ENCODE measurements at regions not wholly inside any gene's neighbourhood (a gene's known extent, or its start where the extent isn't known, plus 50 kb on each side); places are given as distances from the start of the nearest gene placed in this dataset.
"Not testable (repeated sequence)": the region's sequence is repeated elsewhere in the genome, so short reads cannot be mapped to it uniquely, and the experiment has no call there.

DNA sequence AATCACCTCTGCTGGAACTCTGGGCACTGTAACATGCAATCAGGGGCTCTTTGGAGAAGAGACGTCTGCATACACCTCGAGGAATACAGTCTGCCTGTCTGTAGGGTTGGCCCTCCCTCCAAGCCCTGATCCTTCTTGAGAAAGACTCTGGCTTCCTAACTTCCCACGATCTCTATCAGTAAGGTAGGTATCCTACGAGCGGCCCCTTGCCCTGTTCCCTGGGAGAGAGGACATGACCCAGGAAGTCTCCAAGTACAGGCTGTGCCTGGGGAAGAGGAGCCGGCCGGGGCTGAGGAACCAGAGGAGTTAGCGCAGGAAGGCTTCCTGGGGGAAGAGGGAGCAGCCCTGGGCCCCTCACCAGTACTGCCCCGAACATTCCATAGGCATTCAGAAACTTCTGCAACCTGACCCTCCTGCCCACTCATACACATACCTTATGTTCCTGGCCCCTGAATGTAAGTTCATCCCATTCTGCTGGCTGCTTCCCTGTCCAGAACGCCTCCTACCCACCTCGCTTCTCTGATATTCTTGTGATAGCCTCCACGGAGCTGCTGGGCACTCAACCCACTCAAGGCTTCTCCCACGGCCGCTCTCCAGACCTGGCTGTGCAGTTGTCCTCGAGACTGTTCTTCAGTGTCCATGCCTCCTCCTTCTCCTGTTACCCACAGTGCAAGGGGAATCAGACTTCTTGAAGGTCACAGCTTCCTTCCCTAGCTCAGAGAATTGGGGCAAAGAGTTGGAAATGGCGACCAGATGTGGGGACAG is 116.1 kb downstream of the CYP26B1 start:
- DNase-seq (ENCODE audit: low spot score): peak; percentile 3

- DNase-seq (ENCODE audit: low spot score): no peak
These were observed 118.7 kb downstream of the CYP26B1 start for GRCh38 chr2:72028996-72029395.

DNA sequence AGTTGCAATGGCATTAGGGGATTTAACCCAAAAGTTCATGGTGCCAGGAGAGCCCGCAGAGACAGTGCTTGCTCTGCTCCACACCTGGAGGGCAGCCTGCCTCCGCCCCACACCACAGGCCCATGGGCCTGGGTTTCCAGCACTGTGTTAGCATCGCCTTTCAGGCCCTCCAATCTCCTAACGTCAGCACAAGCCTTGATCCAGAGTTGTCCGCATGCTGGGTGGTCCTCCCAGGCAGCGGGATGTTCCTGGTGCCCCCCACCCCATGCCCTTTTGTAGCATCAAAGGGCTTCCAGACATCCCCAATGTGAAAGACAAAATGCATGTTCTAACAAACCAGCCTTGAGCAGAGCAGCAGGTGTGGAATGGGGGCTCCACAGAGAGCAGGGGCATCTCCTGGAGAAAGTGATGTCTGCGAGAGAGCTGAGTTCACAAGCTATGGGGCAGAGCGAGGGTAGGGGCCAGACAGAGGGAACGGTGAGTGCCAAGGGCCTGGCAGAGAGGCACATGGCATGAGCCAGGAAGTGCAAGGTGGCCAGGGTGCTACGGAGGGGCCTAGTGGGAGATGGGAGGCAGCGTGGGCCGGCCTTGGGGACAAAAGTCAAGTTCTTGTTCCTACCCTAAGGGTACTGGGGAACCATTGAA is 119.2 kb downstream of the CYP26B1 start:
- peak; percentile 1 for DNase-seq (ENCODE audit: low spot score)

- no peak for DNase-seq (ENCODE audit: low spot score)
These were observed 120.1 kb downstream of the CYP26B1 start for GRCh38 chr2:72027426-72028161.

- DNase-seq (ENCODE audit: low spot score): no peak
These were observed 120.7 kb downstream of the CYP26B1 start for GRCh38 chr2:72026819-72027425.

DNA sequence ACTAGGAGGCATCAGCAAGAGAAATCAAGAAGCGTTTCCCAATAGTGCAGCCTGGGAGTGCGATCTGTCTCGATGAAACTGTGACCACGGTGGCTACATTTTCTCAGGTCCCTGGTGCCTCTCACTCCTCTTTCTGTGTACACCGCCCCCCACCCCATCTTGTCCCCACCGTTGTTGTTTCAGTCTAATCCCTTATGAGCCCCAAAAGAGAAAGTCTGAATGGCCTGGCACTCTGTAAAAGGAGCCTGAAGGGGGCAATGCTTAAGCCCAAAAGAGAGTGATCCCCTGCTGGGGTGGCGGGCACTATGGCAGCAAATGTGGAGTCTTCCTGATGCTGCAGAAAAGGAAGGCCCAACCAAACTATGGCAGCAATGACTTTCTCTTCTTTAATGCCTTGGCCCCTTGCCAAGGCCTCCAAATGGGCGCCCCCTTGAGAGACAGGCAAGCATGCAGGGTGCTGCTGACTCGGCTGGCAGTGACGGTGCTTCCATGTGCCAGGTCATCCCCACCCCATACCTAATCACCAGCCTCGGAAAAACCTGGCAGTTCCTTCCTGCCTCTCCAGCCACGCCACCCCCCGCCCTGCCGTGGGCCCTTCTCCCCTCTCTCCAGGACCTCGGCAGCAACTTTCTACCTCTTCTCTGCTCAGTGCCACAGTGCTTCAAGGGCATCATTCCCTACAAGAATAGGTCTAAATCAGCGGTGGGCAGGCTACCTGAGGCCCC is 123.0 kb downstream of the CYP26B1 start:
- no peak for DNase-seq (ENCODE audit: low spot score)

DNA sequence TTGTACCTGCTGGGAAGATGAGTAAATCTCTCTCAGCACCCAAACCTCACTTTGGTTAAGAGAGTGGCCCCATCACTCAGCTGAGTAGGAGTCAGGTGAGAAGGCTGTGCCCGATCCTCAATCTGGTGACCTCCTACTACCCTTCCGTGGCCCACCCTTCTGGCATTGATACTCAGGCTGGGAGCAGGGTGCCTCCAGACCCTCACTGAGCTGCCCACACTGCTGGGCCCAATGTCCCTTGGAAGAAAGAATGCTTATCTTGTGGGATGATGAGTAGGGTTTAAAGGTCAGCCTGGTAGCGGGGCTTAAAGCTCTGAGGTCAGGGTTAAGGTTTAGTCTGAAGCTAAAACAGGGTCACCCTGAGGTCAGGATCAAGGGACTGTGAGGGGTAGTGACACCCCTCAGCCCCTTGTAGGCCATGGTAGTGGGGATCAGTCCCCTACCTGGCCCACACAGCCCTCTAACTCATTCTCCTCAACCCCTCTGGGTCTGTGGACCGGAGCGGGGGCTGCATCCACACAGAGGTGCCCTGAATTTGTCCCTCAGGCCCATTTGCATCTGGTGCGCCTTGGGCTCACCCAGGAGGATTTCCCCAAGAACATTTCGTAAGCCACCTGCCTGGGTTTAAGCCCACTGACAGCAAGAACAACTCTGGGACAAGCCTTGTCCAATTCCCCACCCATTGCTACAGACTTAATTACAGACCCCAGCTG is 123.8 kb downstream of the CYP26B1 start:
- DNase-seq (ENCODE audit: low spot score): no peak

- not testable (repeated sequence) for DNase-seq (ENCODE audit: low spot score)
These were observed 126.3 kb downstream of the CYP26B1 start for GRCh38 chr2:72021371-72021770.

- DNase-seq (ENCODE audit: low spot score): no peak
These were observed 132.4 kb downstream of the CYP26B1 start for GRCh38 chr2:72015266-72015665.

- no peak for DNase-seq (ENCODE audit: low spot score)
These were observed 132.8 kb downstream of the CYP26B1 start for GRCh38 chr2:72014831-72015230.

DNA sequence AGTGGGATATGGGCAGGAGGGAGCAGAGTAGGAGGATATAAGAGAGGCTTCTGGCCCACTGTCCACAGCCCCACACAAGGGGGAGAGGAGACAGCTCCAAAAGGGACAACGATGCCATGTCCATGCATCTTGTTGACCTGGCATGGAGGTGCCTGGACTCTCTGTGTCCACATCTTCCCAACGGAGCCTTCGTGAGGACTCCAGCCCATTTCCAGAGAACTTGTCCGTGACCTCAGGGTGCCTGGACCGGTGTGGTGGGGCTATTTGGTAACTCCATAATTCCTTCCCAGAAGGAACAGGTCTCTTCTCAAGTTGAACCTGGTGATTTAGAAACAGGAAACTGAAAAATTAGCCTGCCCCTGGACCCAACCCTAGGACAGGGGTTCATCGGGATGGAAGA is 133.9 kb downstream of the CYP26B1 start:
- DNase-seq (ENCODE audit: low spot score): no peak

DNA sequence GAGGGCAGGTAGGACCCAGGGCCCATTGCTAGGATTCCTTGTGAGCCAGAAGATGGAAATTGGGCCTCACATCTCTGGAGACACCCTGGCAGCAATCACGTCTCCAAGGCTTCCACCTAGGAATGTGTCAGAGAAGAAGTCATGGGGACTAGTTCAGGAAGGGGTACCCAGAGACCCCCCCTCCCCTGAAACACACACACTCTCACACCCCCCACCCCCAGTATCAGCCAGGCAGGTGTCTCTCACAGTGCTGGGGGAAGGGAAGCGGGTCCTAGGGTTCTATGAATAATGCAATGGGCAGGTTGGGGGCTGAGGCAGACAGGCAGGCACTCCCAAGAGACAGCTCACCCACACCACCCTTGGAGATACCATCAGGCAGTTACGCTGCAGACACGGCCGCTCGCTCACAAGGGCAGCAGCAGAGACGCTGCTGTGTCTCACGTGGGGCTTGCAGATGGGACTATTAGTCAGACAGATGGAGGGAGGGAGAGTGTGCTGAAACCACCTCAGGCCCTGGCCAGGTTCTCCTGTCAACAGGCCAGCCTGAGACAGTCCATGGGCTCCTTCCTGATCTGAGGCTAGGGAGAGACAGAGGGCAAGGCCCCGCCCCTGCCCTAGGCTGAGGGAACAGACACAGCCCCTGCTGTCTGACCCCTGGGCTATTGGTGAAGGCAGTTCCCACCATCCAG is 134.6 kb downstream of the CYP26B1 start:
- DNase-seq (ENCODE audit: low spot score): no peak

DNA sequence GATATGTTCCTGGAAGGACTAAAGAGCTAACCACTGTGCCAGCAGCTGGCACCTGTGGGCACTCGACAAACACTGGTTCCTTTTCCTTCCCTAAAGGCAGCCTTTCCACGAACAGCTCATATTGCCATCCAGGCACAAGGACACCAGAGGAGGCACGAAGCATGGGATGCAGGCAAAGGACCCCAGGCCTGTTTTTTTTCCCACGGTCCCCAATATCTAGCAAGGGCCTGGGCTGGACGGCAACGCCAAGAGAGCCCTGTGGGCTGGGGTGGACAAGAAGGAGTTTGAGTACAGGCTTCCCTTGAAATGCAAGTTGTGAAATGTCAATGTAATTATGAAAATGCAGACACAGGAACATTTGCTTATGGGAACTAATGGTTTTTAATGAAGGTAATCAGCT is 135.9 kb downstream of the CYP26B1 start:
- DNase-seq (ENCODE audit: low spot score): no peak

DNA sequence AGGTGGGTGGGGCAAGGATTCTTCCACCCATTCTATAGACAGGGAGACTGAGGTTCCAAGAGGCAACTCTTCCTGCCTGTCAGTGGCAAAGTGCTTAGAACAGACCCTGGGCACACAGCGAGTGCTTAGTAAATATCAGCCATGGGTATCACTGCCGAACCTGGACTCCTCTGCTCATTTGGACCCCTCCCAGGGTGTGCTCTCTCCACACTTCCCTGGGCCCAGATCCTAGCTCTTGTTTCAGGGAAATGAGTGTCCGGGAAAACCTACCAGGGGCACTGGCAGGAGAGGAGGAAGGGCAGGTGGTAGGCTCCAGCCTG is 136.3 kb downstream of the CYP26B1 start:
- no peak for DNase-seq (ENCODE audit: low spot score)

DNA sequence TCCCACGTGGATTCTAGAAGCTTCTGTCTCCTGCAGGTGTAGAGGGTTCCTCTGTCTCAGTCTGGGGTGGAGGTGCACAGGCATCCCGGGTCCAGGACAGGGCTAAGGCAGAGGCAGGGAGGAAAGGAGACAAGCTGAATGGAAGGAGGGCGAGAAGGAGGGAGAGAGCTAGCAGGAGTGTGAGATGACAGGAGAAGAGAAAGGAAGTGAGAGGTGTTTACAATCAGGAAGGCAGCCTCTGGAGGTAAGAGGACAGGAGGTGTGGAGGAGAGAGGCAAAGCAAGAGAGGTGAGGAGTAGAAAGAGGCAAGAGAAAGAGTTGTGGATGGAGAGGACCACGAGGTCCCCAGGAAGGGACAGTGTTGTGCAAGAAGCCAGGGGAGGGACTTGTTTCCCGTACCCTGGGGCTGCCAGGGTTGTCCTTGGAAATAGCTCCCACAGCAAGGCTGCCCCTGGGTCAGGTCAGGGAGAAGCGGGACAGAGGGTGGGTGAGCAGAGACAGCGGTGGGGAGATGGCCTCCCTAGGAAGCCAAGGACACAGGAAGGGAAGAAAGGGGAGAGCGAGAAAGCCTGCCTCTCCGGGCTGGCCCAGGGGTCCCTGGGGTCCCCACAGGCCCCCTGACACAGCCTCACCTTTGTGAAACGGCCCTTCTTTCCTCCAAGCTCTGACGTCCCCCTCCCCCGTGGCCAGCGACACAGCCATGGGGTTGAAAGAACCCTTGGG is 136.9 kb downstream of the CYP26B1 start:
- DNase-seq (ENCODE audit: low spot score): no peak

DNA sequence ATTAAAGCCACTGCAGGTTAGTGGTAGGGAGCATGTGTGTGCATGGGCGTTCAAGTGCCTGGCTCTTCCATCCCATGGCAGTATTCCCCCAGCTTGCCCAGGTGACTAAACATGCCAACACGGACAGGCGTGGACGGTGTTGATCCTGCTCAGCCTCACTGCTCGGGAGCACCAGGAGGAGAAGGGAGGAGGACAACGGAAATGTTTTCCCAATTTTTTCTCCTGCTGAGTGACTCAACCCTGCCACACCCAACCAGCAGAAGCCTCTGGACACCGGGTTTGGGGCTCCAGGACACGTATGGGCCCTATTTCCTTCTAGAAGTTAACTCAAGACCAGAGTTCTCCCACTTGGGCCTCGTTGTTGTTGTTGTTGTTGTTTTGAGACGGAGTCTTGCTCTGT is 139.1 kb downstream of the CYP26B1 start:
- no peak for DNase-seq (ENCODE audit: low spot score)

DNA sequence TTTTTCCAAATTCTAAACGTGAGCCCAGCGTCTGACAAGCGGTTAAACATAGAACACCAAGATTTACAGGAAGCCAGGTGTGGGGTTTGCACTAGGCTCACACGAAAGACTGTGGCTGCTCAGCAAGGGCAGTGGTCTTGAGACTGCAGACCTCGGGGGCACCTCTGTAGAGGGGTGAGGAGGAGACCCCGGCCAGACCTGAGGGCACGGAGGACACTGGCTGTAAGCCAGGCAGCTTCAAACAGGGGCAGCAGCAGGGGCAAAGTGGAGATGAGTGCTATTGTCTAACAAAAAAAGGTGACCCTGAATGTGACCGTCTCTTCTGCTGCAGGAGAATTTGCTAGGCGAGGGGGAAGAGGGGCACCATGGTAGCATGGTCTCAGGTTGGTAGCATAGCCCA is 140.3 kb downstream of the CYP26B1 start:
- no peak for DNase-seq (ENCODE audit: low spot score)

DNA sequence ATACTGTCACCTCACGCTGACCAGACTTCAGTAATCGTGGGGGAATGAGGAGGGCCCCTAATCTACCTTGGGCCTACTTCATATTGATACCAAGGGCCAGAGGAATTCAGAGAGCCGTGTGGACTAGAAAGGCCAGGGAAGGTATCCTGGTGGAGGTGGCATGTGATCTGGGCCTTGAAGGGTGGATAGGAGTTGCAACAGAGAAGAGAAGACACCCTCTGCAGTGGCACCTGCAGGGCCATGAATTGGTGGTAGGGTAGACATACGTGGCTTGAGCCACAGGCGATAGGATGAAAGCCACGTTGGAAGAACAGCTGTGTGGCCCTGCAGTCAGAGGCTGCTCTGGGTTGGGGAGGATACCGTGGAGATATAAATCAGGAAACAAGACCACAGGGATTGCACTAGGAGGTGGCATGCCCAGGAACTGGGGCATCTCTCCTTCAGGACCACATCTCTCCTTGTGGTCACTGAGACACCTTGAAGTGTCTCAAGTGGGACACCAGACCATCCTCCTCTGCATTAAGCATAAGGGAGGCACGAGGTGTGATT is 141.4 kb downstream of the CYP26B1 start:
- DNase-seq (ENCODE audit: low spot score): no peak

- DNase-seq (ENCODE audit: low spot score): no peak
These were observed 142.7 kb downstream of the CYP26B1 start for GRCh38 chr2:72004976-72005375.
